ENCODE measurements at regions not wholly inside any gene's neighbourhood (a gene's known extent, or its start where the extent isn't known, plus 50 kb on each side); places are given as distances from the start of the nearest gene placed in this dataset.

DNA sequence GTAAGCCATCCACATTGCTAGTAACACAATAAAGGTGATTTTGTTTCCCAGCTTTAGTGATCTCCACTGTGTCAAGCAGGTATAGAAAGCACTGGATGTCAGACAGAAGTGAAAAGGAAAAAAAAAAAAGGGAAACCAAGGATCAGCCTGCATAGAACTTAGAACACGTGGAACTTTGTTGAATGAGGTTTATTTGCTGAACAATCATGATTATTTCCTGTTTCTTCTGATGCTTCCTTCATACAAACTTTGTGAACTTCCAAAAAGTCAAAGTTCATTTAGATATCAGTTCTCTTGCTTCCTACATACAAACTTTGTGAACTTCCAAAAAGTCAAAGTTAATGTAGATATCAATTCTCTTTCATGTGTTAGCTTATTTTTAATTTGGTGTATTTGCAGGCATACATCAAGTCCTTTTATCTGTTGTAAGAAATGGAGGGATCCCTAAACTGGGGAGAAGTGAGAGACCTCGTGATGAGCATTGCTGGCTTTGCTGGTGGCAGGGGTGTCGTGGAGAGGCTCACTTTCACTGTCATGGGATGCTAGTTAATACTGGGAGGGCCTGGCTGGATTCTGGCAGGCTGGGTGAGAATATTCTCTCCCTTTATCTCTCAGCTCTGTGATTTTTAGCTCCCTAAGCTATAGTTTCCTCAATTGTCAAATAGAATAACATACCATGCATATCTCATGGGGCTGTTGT is 298.4 kb downstream of the INHBA start:
- TF ChIP-seq, protein P1, sequence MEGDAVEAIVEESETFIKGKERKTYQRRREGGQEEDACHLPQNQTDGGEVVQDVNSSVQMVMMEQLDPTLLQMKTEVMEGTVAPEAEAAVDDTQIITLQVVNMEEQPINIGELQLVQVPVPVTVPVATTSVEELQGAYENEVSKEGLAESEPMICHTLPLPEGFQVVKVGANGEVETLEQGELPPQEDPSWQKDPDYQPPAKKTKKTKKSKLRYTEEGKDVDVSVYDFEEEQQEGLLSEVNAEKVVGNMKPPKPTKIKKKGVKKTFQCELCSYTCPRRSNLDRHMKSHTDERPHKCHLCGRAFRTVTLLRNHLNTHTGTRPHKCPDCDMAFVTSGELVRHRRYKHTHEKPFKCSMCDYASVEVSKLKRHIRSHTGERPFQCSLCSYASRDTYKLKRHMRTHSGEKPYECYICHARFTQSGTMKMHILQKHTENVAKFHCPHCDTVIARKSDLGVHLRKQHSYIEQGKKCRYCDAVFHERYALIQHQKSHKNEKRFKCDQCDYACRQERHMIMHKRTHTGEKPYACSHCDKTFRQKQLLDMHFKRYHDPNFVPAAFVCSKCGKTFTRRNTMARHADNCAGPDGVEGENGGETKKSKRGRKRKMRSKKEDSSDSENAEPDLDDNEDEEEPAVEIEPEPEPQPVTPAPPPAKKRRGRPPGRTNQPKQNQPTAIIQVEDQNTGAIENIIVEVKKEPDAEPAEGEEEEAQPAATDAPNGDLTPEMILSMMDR (IDR thresholded peaks at IDR 0.05; ENCODE audit: poor library complexity) = no peak
- TF ChIP-seq EZH2 (IDR thresholded peaks at IDR 0.05; ENCODE audit: borderline replicate concordance) = no peak
